Caki2 (cell line): ENCODE measurements at regions not wholly inside any gene's neighbourhood (a gene's known extent, or its start where the extent isn't known, plus 50 kb on each side); places are given as distances from the start of the nearest gene placed in this dataset.
"Not testable (repeated sequence)": the region's sequence is repeated elsewhere in the genome, so short reads cannot be mapped to it uniquely, and the experiment has no call there.

Experiments used
- DNase-seq: peaks from one replicate; pipeline ENCODE4 v3.0.0-alpha.2; 2015; ENCODE audit warnings: low read depth
- in situ Hi-C: cut with HindIII; loops from 2 replicates; pipeline ENCODE4 v1.10.0; 2016; ENCODE audit warnings: low sequenced_read_pairs, low pct_unique_long_range_greater_than_20kb, mixed read lengths

GRCh38 chr2:12478151-12479064 is 238.3 kb upstream of the TRIB2 start:
- no peak for DNase-seq
- in situ Hi-C loops: no loop called here

GRCh38 chr2:12479065-12479601 is 237.6 kb upstream of the TRIB2 start:
- no peak for DNase-seq
- in situ Hi-C loops: no loop called here

GRCh38 chr2:12484536-12485115 is 232.1 kb upstream of the TRIB2 start:
- in situ Hi-C loops: no loop called here
- no peak for DNase-seq

DNA sequence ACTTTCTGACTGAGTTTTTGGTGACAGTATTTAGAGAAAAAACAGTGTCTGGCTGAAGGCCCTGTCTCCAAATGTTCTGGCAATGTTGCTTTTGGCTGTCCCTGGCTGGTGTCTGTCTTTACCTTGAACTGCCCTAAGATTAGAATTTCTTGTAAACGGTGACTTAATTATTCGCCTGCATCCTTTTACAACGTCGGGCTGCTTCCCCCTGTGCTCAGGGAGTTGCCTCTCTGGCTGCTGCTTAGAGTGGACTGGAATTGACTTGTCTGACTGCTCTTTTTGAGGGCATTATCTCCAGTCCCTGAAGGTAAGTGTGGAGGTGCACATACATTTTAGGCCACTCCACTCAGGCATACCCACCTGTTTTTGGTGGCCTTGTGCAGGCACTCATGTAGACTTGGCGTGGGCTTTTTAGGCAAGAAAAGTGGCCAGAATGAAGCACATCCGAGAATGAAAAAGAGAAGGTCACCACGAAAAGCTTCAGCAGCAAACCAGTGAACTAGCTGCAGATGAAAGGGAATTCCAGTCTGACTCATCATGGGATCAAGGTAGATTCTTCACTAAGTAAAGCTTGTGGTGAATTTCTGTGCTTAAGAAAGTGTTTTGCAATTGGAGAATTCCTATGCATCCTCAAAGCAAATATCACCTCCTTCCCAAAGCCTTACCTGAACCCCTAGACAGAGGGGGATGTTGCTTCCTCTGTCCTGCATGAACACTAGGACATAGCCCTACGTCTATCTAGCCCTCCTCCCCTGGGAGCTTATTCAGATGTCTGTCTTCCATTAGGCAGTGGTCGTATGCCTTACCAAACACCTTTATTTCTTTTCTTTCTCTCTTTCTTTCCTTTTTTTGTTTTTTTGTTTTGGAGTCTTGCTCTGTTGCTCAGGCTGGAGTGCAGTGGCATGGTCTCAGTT is 230.3 kb upstream of the TRIB2 start:
- DNase-seq: no peak
- in situ Hi-C loops: no loop called here

- in situ Hi-C loops: no loop called here
- no peak for DNase-seq
Measured at GRCh38 chr2:12487253-12488004, 229.3 kb upstream of the TRIB2 start.

- in situ Hi-C loops: no loop called here
- no peak for DNase-seq
Measured at GRCh38 chr2:12488352-12489318, 228.1 kb upstream of the TRIB2 start.

GRCh38 chr2:12490641-12491040 is 226.1 kb upstream of the TRIB2 start:
- no peak for DNase-seq
- in situ Hi-C loops: no loop called here

DNA sequence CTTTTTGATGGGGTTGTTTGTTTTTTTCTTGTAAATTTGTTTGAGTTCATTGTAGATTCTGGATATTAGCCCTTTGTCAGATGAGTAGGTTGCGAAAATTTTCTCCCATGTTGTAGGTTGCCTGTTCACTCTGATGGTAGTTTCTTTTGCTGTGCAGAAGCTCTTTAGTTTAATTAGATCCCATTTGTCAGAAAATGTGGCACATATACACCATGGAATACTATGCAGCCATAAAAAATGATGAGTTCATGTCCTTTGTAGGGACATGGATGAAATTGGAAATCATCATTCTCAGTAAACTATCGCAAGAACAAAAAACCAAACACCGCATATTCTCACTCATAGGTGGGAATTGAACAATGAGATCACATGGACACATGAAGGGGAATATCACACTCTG is 224.4 kb upstream of the TRIB2 start:
- in situ Hi-C loops, DNase-seq: not testable (repeated sequence)

DNA sequence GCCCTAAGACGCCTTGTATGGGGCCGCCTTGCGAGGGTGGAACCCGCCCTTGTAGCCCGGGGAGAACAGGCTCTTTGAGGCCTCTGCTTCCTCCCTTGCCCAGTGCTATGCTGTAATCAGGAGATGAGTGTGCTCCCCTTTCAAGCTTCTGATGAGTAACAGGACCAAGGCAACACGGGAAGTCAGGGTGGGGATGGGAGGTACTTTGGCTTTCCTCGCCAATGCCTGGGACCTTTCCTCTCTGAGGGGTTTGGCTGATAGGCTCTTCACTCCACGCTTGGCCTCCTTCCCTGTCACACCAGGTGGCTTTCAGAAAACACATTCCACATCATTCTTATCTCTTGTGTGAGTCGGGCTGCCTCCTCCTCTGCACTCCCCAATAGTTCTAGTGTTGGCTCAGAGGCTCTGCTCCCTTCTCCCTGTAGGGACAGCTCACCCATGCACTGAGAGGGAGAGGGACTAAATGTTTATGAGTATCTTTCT is 223.7 kb upstream of the TRIB2 start:
- DNase-seq: peak; percentile 73
- in situ Hi-C loops: no loop called here

DNA sequence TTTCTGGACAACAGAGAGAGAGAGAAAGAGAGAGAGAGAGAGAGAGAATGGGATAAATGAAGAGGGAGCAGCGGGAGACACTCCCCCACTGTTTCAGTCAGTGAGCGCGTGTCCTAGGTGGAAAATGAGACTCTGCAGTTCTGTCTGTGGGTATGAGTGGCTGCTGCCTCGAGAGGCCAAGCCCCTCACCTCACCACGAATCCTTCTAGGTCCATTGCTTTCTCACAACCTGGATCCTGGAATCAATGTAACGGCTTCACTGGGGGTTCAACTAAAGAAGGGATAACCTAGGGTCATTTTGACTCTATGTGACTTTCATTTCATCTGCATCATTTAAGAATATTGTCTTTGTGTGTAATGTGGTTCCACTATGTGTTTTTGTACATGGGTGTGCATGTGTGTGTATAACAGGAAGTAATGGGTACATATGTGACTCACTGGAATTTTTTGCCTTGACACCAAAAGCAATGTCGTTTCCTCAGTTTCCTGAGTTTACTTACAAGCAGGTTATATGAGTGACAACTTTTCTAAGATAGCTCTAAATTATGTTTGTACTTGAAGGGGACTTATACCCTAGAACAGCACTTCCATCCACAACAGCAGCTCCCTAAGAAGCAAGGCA is 221.4 kb upstream of the TRIB2 start:
- no peak for DNase-seq
- in situ Hi-C loops: no loop called here

DNA sequence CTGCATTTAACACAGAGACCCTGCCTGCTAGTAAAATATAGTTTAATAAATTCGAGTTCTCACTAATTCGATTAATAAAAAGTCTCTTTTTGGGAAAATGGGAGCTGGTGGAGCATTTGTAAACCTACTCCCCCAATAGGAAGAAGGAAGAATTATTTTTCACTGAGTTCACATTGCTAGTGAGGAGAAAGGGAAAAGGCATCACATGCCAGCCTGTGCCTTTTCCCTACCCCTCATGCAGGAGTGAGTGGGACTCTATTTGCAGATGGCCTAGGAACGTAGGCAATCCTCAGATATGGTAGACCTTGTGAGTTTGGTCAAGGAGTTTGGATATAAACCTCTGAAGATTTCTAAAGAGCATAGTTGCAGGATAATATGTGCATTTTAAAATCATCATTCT is 218.4 kb upstream of the TRIB2 start:
- in situ Hi-C loops: no loop called here
- DNase-seq: no peak

GRCh38 chr2:12498704-12499103 is 218.0 kb upstream of the TRIB2 start:
- in situ Hi-C loops: no loop called here
- no peak for DNase-seq

DNA sequence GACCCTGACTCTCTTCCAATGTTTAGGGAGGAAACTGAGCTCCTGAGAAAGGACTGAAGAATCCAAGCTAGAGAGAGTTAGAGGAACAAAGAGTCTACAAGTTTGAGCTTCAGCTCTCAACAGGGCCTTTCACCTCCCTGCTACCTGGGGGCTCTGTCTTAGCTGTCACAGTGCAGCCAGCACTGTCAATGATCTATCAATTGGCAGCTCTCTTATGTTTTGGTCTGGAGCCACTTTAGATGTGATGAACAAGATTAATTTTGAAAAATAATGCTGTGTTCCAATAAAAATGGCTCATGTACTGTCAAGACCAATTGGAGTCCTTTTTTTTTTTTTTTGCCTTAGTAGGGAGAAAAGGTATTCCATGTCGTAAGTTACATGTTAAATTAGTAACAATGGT is 215.8 kb upstream of the TRIB2 start:
- in situ Hi-C loops: no loop called here
- no peak for DNase-seq

GRCh38 chr2:12501469-12502158 is 215.1 kb upstream of the TRIB2 start:
- in situ Hi-C loops: no loop called here
- DNase-seq: no peak

GRCh38 chr2:12502759-12503158 is 214.0 kb upstream of the TRIB2 start:
- no peak for DNase-seq
- in situ Hi-C loops: no loop called here

DNA sequence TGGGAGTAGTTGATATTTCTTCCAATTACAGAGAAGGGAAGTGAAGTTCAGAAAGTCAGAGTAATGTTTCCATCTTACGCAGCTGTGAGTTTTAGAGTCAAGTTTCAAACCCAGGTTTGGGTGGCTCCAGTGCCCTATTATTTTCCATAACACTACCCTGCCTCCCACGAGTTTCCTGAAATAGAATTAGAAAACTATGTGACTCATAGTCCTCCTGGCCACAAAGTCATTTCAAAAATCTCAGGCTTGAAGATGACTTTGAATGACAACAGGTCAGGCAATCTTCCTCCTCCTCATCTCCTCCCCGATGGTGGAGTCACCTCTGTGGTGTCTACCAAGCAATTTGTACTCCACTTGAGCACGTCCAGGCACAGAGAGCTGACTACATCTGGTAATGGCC is 212.3 kb upstream of the TRIB2 start:
- DNase-seq: no peak
- in situ Hi-C loops: no loop called here
